HEK293 (cell line): ENCODE measurements at regions not wholly inside any gene's neighbourhood (a gene's known extent, or its start where the extent isn't known, plus 50 kb on each side); places are given as distances from the start of the nearest gene placed in this dataset.

Source experiments
- CTCF ChIA-PET: fragments of 350-600 bp; formaldehyde crosslinking; extraction: SDS; loops from one replicate; lab custom pipeline; 2021; ENCODE audit warnings: antibody characterized with exemption; lab: Yijun Ruan, JAX
- POLR2A ChIA-PET: fragments of 300-600 bp; formaldehyde crosslinking; extraction: SDS; loops from one replicate; lab custom pipeline; 2020; ENCODE audit warnings: antibody characterized with exemption, inconsistent platforms; lab: Yijun Ruan, JAX
- H3K27ac ChIP-seq: fragments of 200-500 bp; sonication (Bioruptor generic); 2 replicates; pipeline ENCODE4 v1.5.1; 2014; ENCODE audit warnings: low read depth, low read length, control low read depth, inconsistent platforms; ENCODE audit errors: extremely low read depth
- H3K36me3 ChIP-seq, 2 experiments: fragments of 200-500 bp in 1 of 2; sonication (Bioruptor generic) in 1 of 2; 1 replicate in 1 of 2; 2 replicates in 1 of 2; pipeline ENCODE4 v1.5.1; 2014 to 2017; ENCODE audit warnings: inconsistent platforms in 2 of 2, low read length in 2 of 2; ENCODE audit not compliant: control insufficient read depth in 2 of 2, insufficient read depth in 1 of 2
- H3K4me1 ChIP-seq: fragments of 200-500 bp; sonication (Bioruptor generic); 2 replicates; pipeline ENCODE4 v1.5.1; 2014; ENCODE audit warnings: mild to moderate bottlenecking, low read length, inconsistent platforms; ENCODE audit not compliant: control insufficient read depth, insufficient read depth
- H3K4me3 ChIP-seq: 2 replicates; pipeline ENCODE4 v1.5.1; 2011; ENCODE audit warnings: low read depth, mild to moderate bottlenecking, control low read depth, low read length, moderate library complexity
- H3K9me3 ChIP-seq: fragments of 200-500 bp; sonication (Bioruptor generic); 2 replicates; pipeline ENCODE4 v1.5.1; 2014; ENCODE audit warnings: low read depth, low read length, inconsistent platforms; ENCODE audit not compliant: control insufficient read depth, insufficient read depth
- GLI2 ChIP-seq: fragments of 450-650 bp; formaldehyde crosslinking; IDR thresholded peaks from 2 replicates; pipeline ENCODE4; 2017; ENCODE audit warnings: missing biosample characterization, missing genetic modification characterization, low read depth, borderline replicate concordance
- GLIS2 ChIP-seq: fragments of 450-650 bp; formaldehyde crosslinking; IDR thresholded peaks from 2 replicates; pipeline ENCODE4 v1.5.1; 2016; ENCODE audit warnings: missing biosample characterization, missing genetic modification characterization
- HOXC10 ChIP-seq: sonication (generic); formaldehyde crosslinking; IDR thresholded peaks from 2 replicates; pipeline ENCODE4 v1.8.1; 2023; ENCODE audit warnings: mild to moderate bottlenecking, missing genetic modification reagents
- KLF8 ChIP-seq: fragments of 450-650 bp; formaldehyde crosslinking; IDR thresholded peaks from 2 replicates; pipeline ENCODE4 v1.5.1; 2016; ENCODE audit warnings: missing biosample characterization, missing genetic modification characterization
- OSR2 ChIP-seq: fragments of 450-650 bp; formaldehyde crosslinking; IDR thresholded peaks from 2 replicates; pipeline ENCODE4 v1.5.1; 2016; ENCODE audit warnings: missing biosample characterization, missing genetic modification characterization
- PRDM1 ChIP-seq: fragments of 450-650 bp; formaldehyde crosslinking; IDR thresholded peaks from 2 replicates; pipeline ENCODE4; 2016; ENCODE audit warnings: missing biosample characterization, missing genetic modification characterization
- SALL2 ChIP-seq: fragments of 450-650 bp; formaldehyde crosslinking; IDR thresholded peaks from 2 replicates; pipeline ENCODE4 v1.5.0; 2017; ENCODE audit warnings: missing biosample characterization, mild to moderate bottlenecking, missing genetic modification characterization, borderline replicate concordance
- SP7 ChIP-seq: fragments of 450-650 bp; formaldehyde crosslinking; IDR thresholded peaks from 2 replicates; pipeline ENCODE4 v1.5.1; 2016; ENCODE audit warnings: missing biosample characterization, missing genetic modification characterization
- ZBTB20 ChIP-seq: fragments of 450-650 bp; formaldehyde crosslinking; IDR thresholded peaks from 2 replicates; pipeline ENCODE4 v1.5.1; 2016; ENCODE audit warnings: missing biosample characterization, missing genetic modification characterization
- ZNF133 ChIP-seq: fragments of 450-650 bp; formaldehyde crosslinking; IDR thresholded peaks from 2 replicates; pipeline ENCODE4 v1.5.1; 2016; ENCODE audit warnings: missing biosample characterization, missing genetic modification characterization
- ZNF138 ChIP-seq: fragments of 450-650 bp; formaldehyde crosslinking; IDR thresholded peaks from 2 replicates; pipeline ENCODE4 v1.5.1; 2016; ENCODE audit warnings: missing biosample characterization, missing genetic modification characterization, borderline replicate concordance
- ZNF202 ChIP-seq: fragments of 450-650 bp; formaldehyde crosslinking; IDR thresholded peaks from 2 replicates; pipeline ENCODE4 v1.5.1; 2016; ENCODE audit warnings: missing biosample characterization, missing genetic modification characterization, borderline replicate concordance
- ZNF239 ChIP-seq: fragments of 450-650 bp; formaldehyde crosslinking; IDR thresholded peaks from 2 replicates; pipeline ENCODE4 v1.5.1; 2016; ENCODE audit warnings: missing biosample characterization, missing genetic modification characterization
- ZNF24 ChIP-seq: fragments of 450-650 bp; formaldehyde crosslinking; IDR thresholded peaks from 2 replicates; pipeline ENCODE4 v1.5.1; 2016; ENCODE audit warnings: missing biosample characterization, missing genetic modification characterization
- ZNF292 ChIP-seq: fragments of 450-650 bp; formaldehyde crosslinking; IDR thresholded peaks from 2 replicates; pipeline ENCODE4 v1.5.1; 2016; ENCODE audit warnings: low read depth, missing biosample characterization, missing genetic modification characterization, borderline replicate concordance
- ZNF366 ChIP-seq: fragments of 450-650 bp; formaldehyde crosslinking; conservative IDR thresholded peaks from 2 replicates; pipeline ENCODE4 v1.5.1; 2016; ENCODE audit warnings: missing biosample characterization, missing genetic modification characterization
- ZNF501 ChIP-seq: fragments of 450-650 bp; formaldehyde crosslinking; IDR thresholded peaks from 2 replicates; pipeline ENCODE4 v1.5.1; 2016; ENCODE audit warnings: missing biosample characterization, missing genetic modification characterization
- ZNF529 ChIP-seq: fragments of 450-650 bp; formaldehyde crosslinking; IDR thresholded peaks from 2 replicates; pipeline ENCODE4 v1.5.1; 2017; ENCODE audit warnings: missing genetic modification characterization, missing biosample characterization; ENCODE audit not compliant: insufficient replicate concordance
- ZNF626 ChIP-seq: fragments of 450-650 bp; sonication (Bioruptor Pico); formaldehyde crosslinking; IDR thresholded peaks from 2 replicates; pipeline ENCODE4 v1.5.1; 2018; ENCODE audit warnings: missing biosample characterization, missing genetic modification characterization, inconsistent platforms
- ZNF768 ChIP-seq: fragments of 450-650 bp; formaldehyde crosslinking; IDR thresholded peaks from 2 replicates; pipeline ENCODE4 v1.5.1; 2018; ENCODE audit warnings: missing biosample characterization, mild to moderate bottlenecking, missing genetic modification characterization
- ZNF777 ChIP-seq: fragments of 450-650 bp; formaldehyde crosslinking; IDR thresholded peaks from 2 replicates; pipeline ENCODE4 v1.5.1; 2017; ENCODE audit warnings: missing biosample characterization, missing genetic modification characterization, borderline replicate concordance
- ZNF785 ChIP-seq: fragments of 450-650 bp; formaldehyde crosslinking; IDR thresholded peaks from 2 replicates; pipeline ENCODE4 v1.5.1; 2016; ENCODE audit warnings: missing biosample characterization, missing genetic modification characterization
- ZNF843 ChIP-seq: fragments of 450-650 bp; formaldehyde crosslinking; IDR thresholded peaks from 2 replicates; pipeline ENCODE4 v1.5.1; 2016; ENCODE audit warnings: missing biosample characterization, missing genetic modification characterization
- ZSCAN30 ChIP-seq: fragments of 450-650 bp; IDR thresholded peaks from 2 replicates; pipeline ENCODE4 v1.5.1; 2018; ENCODE audit warnings: missing biosample characterization, mild to moderate bottlenecking, missing genetic modification characterization, moderate library complexity
- TF ChIP-seq, protein P1 (sequence below): fragments of 450-650 bp; formaldehyde crosslinking; IDR thresholded peaks from 2 replicates; pipeline ENCODE4 v1.5.1; 2016; ENCODE audit warnings: missing biosample characterization, missing genetic modification characterization
- TF ChIP-seq, protein P2 (sequence below): fragments of 450-650 bp; formaldehyde crosslinking; IDR thresholded peaks from 2 replicates; pipeline ENCODE4 v1.5.1; 2016; ENCODE audit warnings: missing biosample characterization, missing genetic modification characterization
- TF ChIP-seq, protein P3 (sequence below): fragments of 450-650 bp; formaldehyde crosslinking; IDR thresholded peaks from 2 replicates; pipeline ENCODE4 v1.5.1; 2016; ENCODE audit warnings: missing biosample characterization, missing genetic modification characterization
- TF ChIP-seq, protein P4 (sequence below): IDR thresholded peaks from 2 replicates; pipeline ENCODE4 v1.6.1; 2011; ENCODE audit warnings: mild to moderate bottlenecking, low read depth, low read length, borderline replicate concordance
- TF ChIP-seq, protein P5 (sequence below): fragments of 450-650 bp; formaldehyde crosslinking; optimal IDR thresholded peaks from 2 replicates; pipeline ENCODE3; 2016; ENCODE audit warnings: missing biosample characterization, mild to moderate bottlenecking, missing genetic modification characterization
- TF ChIP-seq, protein P6 (sequence below): fragments of 450-650 bp; formaldehyde crosslinking; IDR thresholded peaks from 2 replicates; pipeline ENCODE4 v1.5.1; 2016; ENCODE audit warnings: missing biosample characterization, missing genetic modification characterization

DNA sequence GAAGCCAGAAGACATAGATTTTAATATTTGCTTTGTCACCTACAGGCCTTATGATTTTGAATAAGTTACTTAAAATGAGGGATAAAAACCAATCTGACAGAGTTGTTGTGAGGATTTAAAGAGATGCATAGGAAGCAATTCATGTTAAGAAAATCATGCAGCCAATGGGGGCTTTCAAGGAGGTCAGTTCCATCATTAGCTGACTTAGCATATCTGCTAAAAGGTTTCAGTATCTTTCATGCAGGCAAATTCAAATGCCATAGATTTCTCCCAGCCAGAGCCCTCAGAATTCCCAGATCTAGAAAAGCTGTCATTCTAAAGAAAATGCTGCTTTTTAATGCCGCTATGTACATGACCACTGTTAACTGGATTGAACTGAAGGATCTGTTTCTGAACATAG lies 176.1 kb downstream of the GOLIM4 start (continued):
- TF ChIP-seq, protein P1, sequence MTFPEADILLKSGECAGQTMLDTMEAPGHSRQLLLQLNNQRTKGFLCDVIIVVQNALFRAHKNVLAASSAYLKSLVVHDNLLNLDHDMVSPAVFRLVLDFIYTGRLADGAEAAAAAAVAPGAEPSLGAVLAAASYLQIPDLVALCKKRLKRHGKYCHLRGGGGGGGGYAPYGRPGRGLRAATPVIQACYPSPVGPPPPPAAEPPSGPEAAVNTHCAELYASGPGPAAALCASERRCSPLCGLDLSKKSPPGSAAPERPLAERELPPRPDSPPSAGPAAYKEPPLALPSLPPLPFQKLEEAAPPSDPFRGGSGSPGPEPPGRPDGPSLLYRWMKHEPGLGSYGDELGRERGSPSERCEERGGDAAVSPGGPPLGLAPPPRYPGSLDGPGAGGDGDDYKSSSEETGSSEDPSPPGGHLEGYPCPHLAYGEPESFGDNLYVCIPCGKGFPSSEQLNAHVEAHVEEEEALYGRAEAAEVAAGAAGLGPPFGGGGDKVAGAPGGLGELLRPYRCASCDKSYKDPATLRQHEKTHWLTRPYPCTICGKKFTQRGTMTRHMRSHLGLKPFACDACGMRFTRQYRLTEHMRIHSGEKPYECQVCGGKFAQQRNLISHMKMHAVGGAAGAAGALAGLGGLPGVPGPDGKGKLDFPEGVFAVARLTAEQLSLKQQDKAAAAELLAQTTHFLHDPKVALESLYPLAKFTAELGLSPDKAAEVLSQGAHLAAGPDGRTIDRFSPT (tag by site-specific recombination) = no peak
- TF ChIP-seq ZNF626 (tag by site-specific recombination) = no peak
- TF ChIP-seq ZNF133 (tag by site-specific recombination) = no peak
- no peak for TF ChIP-seq PRDM1
- TF ChIP-seq ZBTB20 (tag by site-specific recombination) = no peak
- TF ChIP-seq ZNF529 (tag by site-specific recombination) = no peak
- TF ChIP-seq, protein P2, sequence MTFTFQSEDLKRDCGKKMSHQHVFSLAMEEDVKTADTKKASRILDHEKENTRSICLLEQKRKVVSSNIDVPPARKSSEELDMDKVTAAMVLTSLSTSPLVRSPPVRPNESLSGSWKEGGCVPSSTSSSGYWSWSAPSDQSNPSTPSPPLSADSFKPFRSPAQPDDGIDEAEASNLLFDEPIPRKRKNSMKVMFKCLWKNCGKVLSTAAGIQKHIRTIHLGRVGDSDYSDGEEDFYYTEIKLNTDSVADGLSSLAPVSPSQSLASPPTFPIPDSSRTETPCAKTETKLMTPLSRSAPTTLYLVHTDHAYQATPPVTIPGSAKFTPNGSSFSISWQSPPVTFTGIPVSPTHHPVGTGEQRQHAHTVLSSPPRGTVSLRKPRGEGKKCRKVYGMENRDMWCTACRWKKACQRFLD (tag by site-specific recombination) = no peak
- TF ChIP-seq, protein P3, sequence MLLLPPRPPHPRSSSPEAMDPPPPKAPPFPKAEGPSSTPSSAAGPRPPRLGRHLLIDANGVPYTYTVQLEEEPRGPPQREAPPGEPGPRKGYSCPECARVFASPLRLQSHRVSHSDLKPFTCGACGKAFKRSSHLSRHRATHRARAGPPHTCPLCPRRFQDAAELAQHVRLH (tag by site-specific recombination) = no peak
- TF ChIP-seq ZNF366 (tag by site-specific recombination) = no peak
- no peak for TF ChIP-seq GLI2 (tag by site-specific recombination)
- TF ChIP-seq, protein P4, sequence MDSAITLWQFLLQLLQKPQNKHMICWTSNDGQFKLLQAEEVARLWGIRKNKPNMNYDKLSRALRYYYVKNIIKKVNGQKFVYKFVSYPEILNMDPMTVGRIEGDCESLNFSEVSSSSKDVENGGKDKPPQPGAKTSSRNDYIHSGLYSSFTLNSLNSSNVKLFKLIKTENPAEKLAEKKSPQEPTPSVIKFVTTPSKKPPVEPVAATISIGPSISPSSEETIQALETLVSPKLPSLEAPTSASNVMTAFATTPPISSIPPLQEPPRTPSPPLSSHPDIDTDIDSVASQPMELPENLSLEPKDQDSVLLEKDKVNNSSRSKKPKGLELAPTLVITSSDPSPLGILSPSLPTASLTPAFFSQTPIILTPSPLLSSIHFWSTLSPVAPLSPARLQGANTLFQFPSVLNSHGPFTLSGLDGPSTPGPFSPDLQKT = no peak

DNA sequence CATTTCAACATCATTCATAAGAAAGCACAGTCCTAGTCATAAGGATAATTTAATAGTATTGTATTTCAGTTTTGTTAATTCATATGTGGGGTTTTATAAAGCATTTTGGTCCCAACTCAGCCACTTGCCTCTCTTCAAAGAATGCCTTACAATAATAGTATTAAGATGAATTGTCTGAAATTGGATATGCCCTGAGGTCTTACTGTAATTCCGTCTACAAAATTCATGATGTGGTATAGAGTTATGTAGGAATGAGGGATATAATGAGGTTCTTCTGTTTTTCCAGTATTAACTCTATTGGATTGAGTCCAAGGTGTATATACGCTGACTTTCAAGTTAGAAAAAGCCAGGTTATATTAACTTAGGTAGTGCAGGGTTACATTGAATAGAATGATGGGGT lies 177.0 kb downstream of the GOLIM4 start:
- POLR2A ChIA-PET = no interaction called here
- Histone ChIP-seq H3K4me1 (peaks cover 5% of the 10 kb centered on the region), H3K4me3 (no peak overlapping the region), H3K27ac (peak overlapping the region; percentile 43; the same call in 1 of the 2 replicates), H3K9me3 (no peaks in the 10 kb centered on the region), H3K36me3 (no peaks in the 10 kb centered on the region)
- CTCF ChIA-PET = no interaction called here
- TF ChIP-seq HOXC10 (CRISPR knock-in tag) (no peak), GLIS2 (tag by site-specific recombination) (no peak), OSR2 (peak; percentile 51; the same call in 1 of the 2 replicates), ZNF777 (tag by site-specific recombination) (no peak), SP7 (tag by site-specific recombination) (peak; percentile 13), ZNF239 (tag by site-specific recombination) (no peak), ZNF202 (tag by site-specific recombination) (no peak), ZNF501 (tag by site-specific recombination) (no peak), ZNF24 (tag by site-specific recombination) (0 out of 2 replicates have a peak, but pooled peaks have one; percentile 29), SALL2 (tag by site-specific recombination) (no peak), ZSCAN30 (no peak), ZNF843 (tag by site-specific recombination) (peak; percentile 39; the same call in 1 of the 2 replicates), ZNF133 (tag by site-specific recombination) (no peak), ZNF785 (tag by site-specific recombination) (no peak), KLF8 (tag by site-specific recombination) (peak; percentile 53; the same call in 1 of the 2 replicates), ZNF768 (tag by site-specific recombination) (no peak), ZNF138 (tag by site-specific recombination) (no peak), ZNF292 (tag by site-specific recombination) (no peak)
- TF ChIP-seq, protein P5, sequence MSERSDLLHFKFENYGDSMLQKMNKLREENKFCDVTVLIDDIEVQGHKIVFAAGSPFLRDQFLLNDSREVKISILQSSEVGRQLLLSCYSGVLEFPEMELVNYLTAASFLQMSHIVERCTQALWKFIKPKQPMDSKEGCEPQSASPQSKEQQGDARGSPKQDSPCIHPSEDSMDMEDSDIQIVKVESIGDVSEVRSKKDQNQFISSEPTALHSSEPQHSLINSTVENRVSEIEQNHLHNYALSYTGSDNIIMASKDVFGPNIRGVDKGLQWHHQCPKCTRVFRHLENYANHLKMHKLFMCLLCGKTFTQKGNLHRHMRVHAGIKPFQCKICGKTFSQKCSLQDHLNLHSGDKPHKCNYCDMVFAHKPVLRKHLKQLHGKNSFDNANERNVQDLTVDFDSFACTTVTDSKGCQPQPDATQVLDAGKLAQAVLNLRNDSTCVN = no peak
- TF ChIP-seq, protein P3 (tag by site-specific recombination) = no peak
- TF ChIP-seq, protein P6, sequence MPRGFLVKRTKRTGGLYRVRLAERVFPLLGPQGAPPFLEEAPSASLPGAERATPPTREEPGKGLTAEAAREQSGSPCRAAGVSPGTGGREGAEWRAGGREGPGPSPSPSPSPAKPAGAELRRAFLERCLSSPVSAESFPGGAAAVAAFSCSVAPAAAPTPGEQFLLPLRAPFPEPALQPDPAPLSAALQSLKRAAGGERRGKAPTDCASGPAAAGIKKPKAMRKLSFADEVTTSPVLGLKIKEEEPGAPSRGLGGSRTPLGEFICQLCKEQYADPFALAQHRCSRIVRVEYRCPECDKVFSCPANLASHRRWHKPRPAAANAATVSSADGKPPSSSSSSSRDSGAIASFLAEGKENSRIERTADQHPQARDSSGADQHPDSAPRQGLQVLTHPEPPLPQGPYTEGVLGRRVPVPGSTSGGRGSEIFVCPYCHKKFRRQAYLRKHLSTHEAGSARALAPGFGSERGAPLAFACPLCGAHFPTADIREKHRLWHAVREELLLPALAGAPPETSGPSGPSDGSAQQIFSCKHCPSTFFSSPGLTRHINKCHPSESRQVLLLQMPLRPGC (tag by site-specific recombination) = peak; percentile 36; the same call in 1 of the 2 replicates
